Adrenal gland (tissue), 9 donors: ENCODE measurements at regions not wholly inside any gene's neighbourhood (a gene's known extent, or its start where the extent isn't known, plus 50 kb on each side); places are given as distances from the start of the nearest gene placed in this dataset.

Experiments
- DNase-seq, 7 donors: peaks; one replicate each; pipeline ENCODE4 v3.0.0-alpha.2; 2019 to 2020
- H3K27ac ChIP-seq, 5 donors: fragments of 200-600 bp; sonication (generic) in 4 of 5; 1 replicate in 3 of 5; 2 replicates in 2 of 5; pipeline versions ENCODE4 v1.5.1 to v1.8.0; 2016 to 2020; ENCODE audit warnings: mild to moderate bottlenecking in 1 of 5
- H3K27me3 ChIP-seq: fragments of 200-600 bp; 2 replicates; pipeline ENCODE4 v1.8.0; 2021
- H3K36me3 ChIP-seq, 2 donors: fragments of 200-600 bp; replicated peaks in 1 of 2; 1 replicate in 1 of 2; 2 replicates in 1 of 2; pipeline versions ENCODE4 v1.5.1 to v1.8.0; 2018 to 2022
- H3K4me1 ChIP-seq, 2 donors: fragments of 200-600 bp; replicated peaks in 1 of 2; 1 replicate in 1 of 2; 2 replicates in 1 of 2; pipeline versions ENCODE4 v1.5.1 to v1.8.0; 2018 to 2021
- H3K4me3 ChIP-seq, 4 donors: fragments of 200-600 bp; sonication (generic) in 3 of 4; one replicate each; pipeline ENCODE4 v1.5.1; 2016 to 2018
- H3K9me3 ChIP-seq, 3 donors: fragments of 200-600 bp; sonication (generic) in 1 of 3; replicated peaks in 1 of 3; 1 replicate in 2 of 3; 2 replicates in 1 of 3; pipeline versions ENCODE4 v1.5.1 to v1.8.0; 2016 to 2021
- POLR2A ChIP-seq, 2 donors: fragments of 450-650 bp; IDR thresholded peaks; one replicate each; pipeline ENCODE4 v1.6.1; 2017; ENCODE audit warnings: antibody characterized with exemption in 2 of 2, mild to moderate bottlenecking in 2 of 2, moderate library complexity in 1 of 2
- WGBS, 4 donors: extraction: QIAGEN DNeasy Blood & Tissue Kit in 2 of 4; methylation state at CpG; one replicate each; pipeline versions ENCODE4 v1.1.5 to v1.1.7; 2013 to 2017; 5-methylcytosine and 5-hydroxymethylcytosine counted together
- intact Hi-C, 2 donors: fragments of 100-400 bp; cut with DNase I; formaldehyde crosslinking; loops; one replicate each; pipeline versions ENCODE4 v1.14.1 to v1.15.0; 2022 to 2023
- TF ChIP-seq, protein P1 (sequence below), 6 experiments: fragments of 450-650 bp in 4 of 6; fragments of 200-600 bp in 2 of 6; sonication (generic) in 1 of 6; IDR thresholded peaks; 1 replicate in 5 of 6; 2 replicates in 1 of 6; pipeline versions ENCODE4 v1.5.1 to v1.8.0; 2016 to 2021; ENCODE audit warnings: antibody characterized with exemption in 6 of 6, mild to moderate bottlenecking in 2 of 6, moderate library complexity in 1 of 6
- donor health status: healthy with polysubstance abuse.
- donor health status: Bipolar disorder and iron deficiency.
- donor health status: DM: yes; HTN: yes; CAD: no.
- donor health status: DM: no; HTN: no; CAD: no.
- donor health status: DM: no; HTN: no; CAD: no.

DNA sequence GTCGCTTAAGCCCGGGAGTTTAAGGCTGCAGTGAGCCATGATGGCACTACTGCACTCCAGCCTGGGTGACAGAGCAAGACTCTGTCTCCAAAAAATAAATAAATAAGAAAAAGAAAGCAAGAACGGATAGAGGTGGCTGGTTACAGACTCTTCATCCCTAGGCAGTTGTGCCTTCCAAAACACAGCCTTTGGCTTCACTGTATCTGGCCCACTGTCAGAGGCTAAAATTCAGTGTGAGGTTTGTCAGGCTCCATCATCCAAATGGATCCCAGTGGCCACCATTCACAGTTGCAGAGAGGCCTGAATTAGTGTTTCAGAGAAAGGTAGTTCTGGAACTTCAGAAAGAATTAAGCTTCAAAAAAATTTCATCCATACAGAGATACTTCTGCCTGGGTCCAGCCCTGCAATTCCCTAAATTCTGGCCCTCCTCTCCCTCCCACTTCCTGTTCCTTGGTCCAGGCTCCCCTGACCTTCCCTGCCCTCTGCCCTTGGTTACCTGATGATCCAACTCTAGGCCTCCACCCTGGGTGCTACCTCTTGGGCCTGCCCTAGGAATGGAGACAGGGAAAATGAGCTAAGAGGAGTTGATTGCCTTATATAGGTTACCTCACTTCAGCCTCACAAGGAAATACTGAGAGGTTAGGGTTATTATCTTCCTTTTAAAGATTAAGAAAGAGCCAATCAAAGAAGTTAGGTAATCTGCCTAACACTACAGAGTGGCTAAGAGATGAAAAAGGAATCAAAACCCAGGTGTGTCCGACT, 97.2 kb upstream of the SLC44A1 start:
- H3K36me3 ChIP-seq, result no peaks in the 10 kb centered on the region
- H3K27me3 ChIP-seq, result no peaks in the 10 kb centered on the region
- H3K9me3 ChIP-seq, result no peaks in the 10 kb centered on the region
- 80 to 96% (median 91%) methylated on average over 4 of the region's 4 CpGs for WGBS, 4 donors
- H3K4me1 ChIP-seq, result no peaks in the 10 kb centered on the region
- H3K27ac ChIP-seq, result no peak overlapping the region
- intact Hi-C loops, result loop anchor here in 1 of 2 donors (10.0 kb wide), 1 partner anchor 142 kb away; no protein-coding TSS in a partner anchor
- no peak overlapping the region for H3K4me3 ChIP-seq
- TF ChIP-seq POLR2A (IDR thresholded peaks at IDR 0.05), result no peak
- TF ChIP-seq, protein P1, sequence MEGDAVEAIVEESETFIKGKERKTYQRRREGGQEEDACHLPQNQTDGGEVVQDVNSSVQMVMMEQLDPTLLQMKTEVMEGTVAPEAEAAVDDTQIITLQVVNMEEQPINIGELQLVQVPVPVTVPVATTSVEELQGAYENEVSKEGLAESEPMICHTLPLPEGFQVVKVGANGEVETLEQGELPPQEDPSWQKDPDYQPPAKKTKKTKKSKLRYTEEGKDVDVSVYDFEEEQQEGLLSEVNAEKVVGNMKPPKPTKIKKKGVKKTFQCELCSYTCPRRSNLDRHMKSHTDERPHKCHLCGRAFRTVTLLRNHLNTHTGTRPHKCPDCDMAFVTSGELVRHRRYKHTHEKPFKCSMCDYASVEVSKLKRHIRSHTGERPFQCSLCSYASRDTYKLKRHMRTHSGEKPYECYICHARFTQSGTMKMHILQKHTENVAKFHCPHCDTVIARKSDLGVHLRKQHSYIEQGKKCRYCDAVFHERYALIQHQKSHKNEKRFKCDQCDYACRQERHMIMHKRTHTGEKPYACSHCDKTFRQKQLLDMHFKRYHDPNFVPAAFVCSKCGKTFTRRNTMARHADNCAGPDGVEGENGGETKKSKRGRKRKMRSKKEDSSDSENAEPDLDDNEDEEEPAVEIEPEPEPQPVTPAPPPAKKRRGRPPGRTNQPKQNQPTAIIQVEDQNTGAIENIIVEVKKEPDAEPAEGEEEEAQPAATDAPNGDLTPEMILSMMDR (IDR thresholded peaks at IDR 0.05), result no peak
- DNase-seq, result peak in 1 of 7 donors; percentile 11

DNA sequence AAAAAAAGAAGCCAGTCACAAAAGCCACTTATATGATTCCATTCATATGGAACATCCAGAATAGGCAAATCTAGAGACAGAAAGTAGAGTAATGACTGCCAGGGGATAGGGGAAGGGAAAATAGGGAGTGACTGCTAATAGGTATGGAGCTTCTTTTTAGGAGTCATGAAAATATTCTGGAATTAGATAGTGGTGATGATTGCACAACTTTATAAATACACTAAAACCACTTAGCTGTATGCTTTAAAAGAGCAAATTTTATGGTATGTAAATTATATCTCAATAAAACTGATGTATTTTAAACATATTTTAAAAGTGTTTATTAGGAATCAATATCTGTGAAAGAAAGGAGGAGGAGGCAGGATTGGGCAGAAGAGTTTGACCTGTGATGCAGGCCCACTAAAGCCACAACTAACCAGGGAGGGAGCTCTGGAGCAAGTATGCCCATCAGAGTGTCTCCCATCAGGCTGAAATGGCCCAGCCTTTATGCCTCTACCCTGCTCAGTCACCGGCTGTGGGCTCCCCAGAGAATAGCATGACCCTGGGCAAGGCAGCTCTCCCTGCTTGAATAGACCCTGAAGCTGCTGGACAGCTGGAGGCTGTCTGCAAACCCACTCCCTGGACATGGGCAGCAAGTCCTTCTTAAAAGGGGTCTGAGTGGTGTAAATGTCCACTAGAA, 96.0 kb upstream of the SLC44A1 start:
- no peak for TF ChIP-seq POLR2A (IDR thresholded peaks at IDR 0.05)
- TF ChIP-seq, protein P1 (IDR thresholded peaks at IDR 0.05), result no peak
- 55 to 73% (median 66%) methylated on average over 1 of the region's 1 CpG for WGBS, 4 donors
- DNase-seq, result peak in 1 of 7 donors; percentile 46
- no peak overlapping the region for H3K27ac ChIP-seq
- no peaks in the 10 kb centered on the region for H3K27me3 ChIP-seq
- no peaks in the 10 kb centered on the region for H3K36me3 ChIP-seq
- intact Hi-C loops, result loop anchor here in 1 of 2 donors (10.0 kb wide), 1 partner anchor 144 kb away; no protein-coding TSS in a partner anchor
- H3K4me1 ChIP-seq, result no peaks in the 10 kb centered on the region
- H3K9me3 ChIP-seq, result no peaks in the 10 kb centered on the region
- H3K4me3 ChIP-seq, result no peak overlapping the region

DNA sequence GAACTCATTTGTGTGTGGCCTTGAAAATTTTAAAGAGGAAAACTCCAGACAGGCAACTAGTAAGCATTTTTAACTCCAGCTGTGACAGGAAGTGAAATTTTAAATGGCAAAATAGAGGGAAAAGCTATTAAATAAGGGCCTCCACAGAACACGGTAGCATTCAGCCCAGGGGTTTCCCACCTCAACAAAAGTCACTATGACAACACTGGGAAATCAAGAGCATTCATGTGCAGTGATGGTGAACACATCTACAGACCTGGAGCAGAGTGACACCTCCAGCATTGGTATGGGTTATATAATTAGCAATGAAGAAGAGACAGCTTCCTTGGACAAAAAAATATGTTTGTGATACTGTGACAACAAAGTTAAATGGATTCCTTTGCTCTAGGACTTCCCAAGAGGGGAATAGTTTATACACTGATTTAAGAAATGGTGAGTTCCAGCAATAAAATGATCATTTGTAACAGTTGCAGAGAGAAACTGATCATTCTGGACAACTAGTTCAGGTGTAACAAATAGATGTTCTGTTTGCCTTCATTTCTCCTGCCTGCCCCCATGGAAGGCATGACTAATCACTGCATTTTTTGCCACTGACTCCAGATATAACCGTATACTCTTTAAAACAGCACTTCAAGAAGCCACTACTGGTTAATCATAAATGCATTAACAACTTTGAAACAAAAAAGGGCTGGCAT, 93.3 kb upstream of the SLC44A1 start:
- Histone ChIP-seq H3K27me3 (no peaks in the 10 kb centered on the region), H3K36me3 (no peaks in the 10 kb centered on the region), H3K4me3 (no peak overlapping the region), H3K27ac (no peak overlapping the region), H3K4me1 (no peaks in the 10 kb centered on the region), H3K9me3 (no peaks in the 10 kb centered on the region)
- TF ChIP-seq POLR2A (IDR thresholded peaks at IDR 0.05), result no peak
- TF ChIP-seq, protein P1 (IDR thresholded peaks at IDR 0.05), result no peak
- intact Hi-C loops, result loop anchor here (5.0 to 10.0 kb wide), 2 partner anchors 84 to 286 kb away; no protein-coding TSS in a partner anchor
- whole genome bisulfite sequencing, 4 donors, result 63 to 77% (median 68%) methylated on average over 2 of the region's 2 CpGs
- DNase-seq, result peak in 1 of 7 donors; percentile 6

DNA sequence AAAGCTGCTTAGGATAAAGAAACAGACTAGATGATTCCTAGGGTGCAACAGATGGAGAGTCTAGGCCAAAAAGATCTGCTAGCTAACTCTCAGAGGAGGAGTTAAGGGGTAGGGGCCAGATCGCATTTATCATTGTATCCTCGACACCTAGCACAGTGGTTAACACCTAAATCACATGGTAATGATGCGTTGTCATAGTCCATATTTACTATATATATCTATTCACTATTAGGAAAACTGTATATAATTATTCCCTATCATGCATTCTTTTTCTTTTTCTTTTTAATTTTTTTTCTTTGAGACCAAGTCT, 92.8 kb upstream of the SLC44A1 start:
- Histone ChIP-seq H3K9me3 (no peaks in the 10 kb centered on the region), H3K4me3 (no peak overlapping the region), H3K36me3 (no peaks in the 10 kb centered on the region), H3K27ac (no peak overlapping the region), H3K4me1 (no peaks in the 10 kb centered on the region), H3K27me3 (no peaks in the 10 kb centered on the region)
- TF ChIP-seq, protein P1 (IDR thresholded peaks at IDR 0.05), result no peak
- intact Hi-C loops, result loop anchor here (5.0 to 10.0 kb wide), 2 partner anchors 84 to 287 kb away; no protein-coding TSS in a partner anchor
- WGBS, 4 donors, result 87 to 97% (median 95%) methylated on average over 3 of the region's 3 CpGs
- no peak for DNase-seq
